CD4-positive, alpha-beta T cell treated with Interleukin-4 for 4 hours (primary cell): ENCODE measurements at regions not wholly inside any gene's neighbourhood (a gene's known extent, or its start where the extent isn't known, plus 50 kb on each side); places are given as distances from the start of the nearest gene placed in this dataset.

ENCODE experiments used
- DNase-seq: peaks from one replicate; pipeline ENCODE4 v3.0.0-alpha.2; 2020

GRCh38 chr5:71230839-71231505 lies 163.5 kb upstream of the GTF2H2 start:
- DNase-seq, result peak; percentile 0
